OCI-LY1 (cell line): ENCODE measurements at regions not wholly inside any gene's neighbourhood (a gene's known extent, or its start where the extent isn't known, plus 50 kb on each side); places are given as distances from the start of the nearest gene placed in this dataset.

ENCODE experiments used
- EZH2 ChIP-seq: fragments of 200-600 bp; sonication (generic), shearing (Covaris generic); IDR thresholded peaks from 2 replicates; pipeline ENCODE4 v1.8.0; 2017; ENCODE audit warnings: borderline replicate concordance, mixed run types, mild to moderate bottlenecking, antibody characterized with exemption, low read length, moderate library complexity, mixed read lengths
- TF ChIP-seq, protein P1 (sequence below): fragments of 200-600 bp; sonication (generic), shearing (Covaris generic); IDR thresholded peaks from 2 replicates; pipeline ENCODE4 v1.5.1; 2017; ENCODE audit warnings: mild to moderate bottlenecking, antibody characterized with exemption, low read length, moderate library complexity, mixed read lengths

DNA sequence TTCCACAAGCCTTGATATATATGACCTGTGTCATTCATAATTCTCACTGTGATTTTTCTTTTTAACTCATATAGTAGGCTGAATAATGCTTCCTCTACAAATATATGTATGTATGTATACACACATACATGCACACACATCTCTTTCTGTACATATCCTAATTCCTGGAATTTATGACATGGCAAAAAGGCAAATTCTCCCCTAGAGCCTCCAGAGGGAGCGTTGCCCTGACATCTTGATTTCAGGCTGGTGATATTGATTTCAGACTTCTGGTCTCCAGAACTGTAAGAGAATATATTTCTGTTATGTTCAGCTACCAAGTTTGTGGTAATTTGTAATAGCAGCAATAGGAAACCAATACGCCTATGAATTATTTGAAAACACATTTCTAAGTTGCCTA lies 166.6 kb upstream of the GAS1 start:
- TF ChIP-seq, protein P1, sequence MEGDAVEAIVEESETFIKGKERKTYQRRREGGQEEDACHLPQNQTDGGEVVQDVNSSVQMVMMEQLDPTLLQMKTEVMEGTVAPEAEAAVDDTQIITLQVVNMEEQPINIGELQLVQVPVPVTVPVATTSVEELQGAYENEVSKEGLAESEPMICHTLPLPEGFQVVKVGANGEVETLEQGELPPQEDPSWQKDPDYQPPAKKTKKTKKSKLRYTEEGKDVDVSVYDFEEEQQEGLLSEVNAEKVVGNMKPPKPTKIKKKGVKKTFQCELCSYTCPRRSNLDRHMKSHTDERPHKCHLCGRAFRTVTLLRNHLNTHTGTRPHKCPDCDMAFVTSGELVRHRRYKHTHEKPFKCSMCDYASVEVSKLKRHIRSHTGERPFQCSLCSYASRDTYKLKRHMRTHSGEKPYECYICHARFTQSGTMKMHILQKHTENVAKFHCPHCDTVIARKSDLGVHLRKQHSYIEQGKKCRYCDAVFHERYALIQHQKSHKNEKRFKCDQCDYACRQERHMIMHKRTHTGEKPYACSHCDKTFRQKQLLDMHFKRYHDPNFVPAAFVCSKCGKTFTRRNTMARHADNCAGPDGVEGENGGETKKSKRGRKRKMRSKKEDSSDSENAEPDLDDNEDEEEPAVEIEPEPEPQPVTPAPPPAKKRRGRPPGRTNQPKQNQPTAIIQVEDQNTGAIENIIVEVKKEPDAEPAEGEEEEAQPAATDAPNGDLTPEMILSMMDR, result no peak
- no peak for TF ChIP-seq EZH2
